ENCODE measurements at regions not wholly inside any gene's neighbourhood (a gene's known extent, or its start where the extent isn't known, plus 50 kb on each side); places are given as distances from the start of the nearest gene placed in this dataset.

DNA sequence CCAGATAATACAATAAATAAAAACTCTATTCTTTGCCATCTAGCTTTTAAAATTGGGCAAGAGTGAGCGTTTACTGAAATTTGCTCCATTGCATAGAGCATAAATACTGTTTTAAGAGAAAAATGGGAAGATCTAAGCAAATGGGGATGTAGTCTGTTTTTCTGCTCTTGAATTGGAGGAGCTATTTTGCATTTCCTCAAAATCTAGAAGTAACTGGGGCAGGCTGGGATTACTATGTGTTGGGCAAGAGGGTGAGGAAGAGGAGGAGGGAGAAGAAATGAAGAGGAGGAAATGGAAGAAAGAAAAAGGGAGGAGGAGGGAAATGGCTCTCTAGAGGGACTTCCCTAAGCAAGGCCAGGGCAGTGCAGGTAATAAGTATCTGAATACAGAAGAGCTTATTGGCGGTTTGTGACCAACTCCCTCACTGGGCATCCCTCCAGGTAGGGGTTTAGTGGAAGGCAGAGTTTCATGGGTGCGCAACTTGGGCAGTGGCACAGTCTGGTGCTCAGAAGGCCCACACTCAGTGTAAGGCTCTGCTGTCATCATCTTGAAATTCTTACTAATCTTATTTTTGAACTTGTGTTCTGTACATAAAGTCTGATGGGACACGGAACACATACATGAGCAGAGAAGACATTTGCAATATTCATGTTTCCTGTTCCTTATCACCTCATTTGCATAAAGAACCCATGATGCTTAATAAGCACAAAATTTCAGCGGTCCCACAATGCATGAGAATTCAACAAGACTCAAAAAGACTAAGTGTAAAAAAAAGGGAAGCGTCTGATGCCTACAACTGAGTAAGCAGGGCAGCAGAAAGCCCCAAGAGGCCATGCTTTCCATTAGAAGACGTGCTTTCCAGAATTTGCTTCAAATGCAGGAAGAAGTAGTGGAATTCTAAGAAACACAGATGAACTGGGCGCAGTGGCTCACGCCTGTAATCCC lies 116.9 kb downstream of the EVX1 start:
- TF ChIP-seq, protein P1, sequence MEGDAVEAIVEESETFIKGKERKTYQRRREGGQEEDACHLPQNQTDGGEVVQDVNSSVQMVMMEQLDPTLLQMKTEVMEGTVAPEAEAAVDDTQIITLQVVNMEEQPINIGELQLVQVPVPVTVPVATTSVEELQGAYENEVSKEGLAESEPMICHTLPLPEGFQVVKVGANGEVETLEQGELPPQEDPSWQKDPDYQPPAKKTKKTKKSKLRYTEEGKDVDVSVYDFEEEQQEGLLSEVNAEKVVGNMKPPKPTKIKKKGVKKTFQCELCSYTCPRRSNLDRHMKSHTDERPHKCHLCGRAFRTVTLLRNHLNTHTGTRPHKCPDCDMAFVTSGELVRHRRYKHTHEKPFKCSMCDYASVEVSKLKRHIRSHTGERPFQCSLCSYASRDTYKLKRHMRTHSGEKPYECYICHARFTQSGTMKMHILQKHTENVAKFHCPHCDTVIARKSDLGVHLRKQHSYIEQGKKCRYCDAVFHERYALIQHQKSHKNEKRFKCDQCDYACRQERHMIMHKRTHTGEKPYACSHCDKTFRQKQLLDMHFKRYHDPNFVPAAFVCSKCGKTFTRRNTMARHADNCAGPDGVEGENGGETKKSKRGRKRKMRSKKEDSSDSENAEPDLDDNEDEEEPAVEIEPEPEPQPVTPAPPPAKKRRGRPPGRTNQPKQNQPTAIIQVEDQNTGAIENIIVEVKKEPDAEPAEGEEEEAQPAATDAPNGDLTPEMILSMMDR (IDR thresholded peaks at IDR 0.05; ENCODE audit: low read depth, low read length, poor library complexity, severe bottlenecking) = no peak
- TF ChIP-seq EZH2phosphoT487 (IDR thresholded peaks at IDR 0.05; ENCODE audit: borderline replicate concordance, low read length) = no peak
